ENCODE measurements at regions not wholly inside any gene's neighbourhood (a gene's known extent, or its start where the extent isn't known, plus 50 kb on each side); places are given as distances from the start of the nearest gene placed in this dataset.

- TF ChIP-seq CHD7 (IDR thresholded peaks at IDR 0.05; ENCODE audit: insufficient replicate concordance, low read length) = no peak
- TF ChIP-seq CHD2 (IDR thresholded peaks at IDR 0.05; ENCODE audit: low read length) = no peak
- TF ChIP-seq CEBPB (IDR thresholded peaks at IDR 0.05; ENCODE audit: low read depth, low read length) = no peak
Observed at GRCh38 chr15:87704276-87704675, 552.3 kb downstream of the NTRK3 start (continued).
